ENCODE measurements at regions not wholly inside any gene's neighbourhood (a gene's known extent, or its start where the extent isn't known, plus 50 kb on each side); places are given as distances from the start of the nearest gene placed in this dataset.

- H3K27ac ChIP-seq (ENCODE audit: extremely low read depth, low read depth, low read length): no peak overlapping the region
- ATAC-seq (no peak), DNase-seq (ENCODE audit: extremely low read depth in 1 of 4, low spot score in 3 of 4) (no peak), FAIRE-seq (no peak)
- no peaks in the 10 kb centered on the region for H3K9me3 ChIP-seq (replicated peaks; ENCODE audit: control insufficient read depth, insufficient read depth, low read depth, low read length)
- H3K4me3 ChIP-seq: no peak overlapping the region
- in situ Hi-C loops (cut with MboI) (no loop called here), intact Hi-C loops (cut with micrococcal nuclease) (no loop called here)
- H3K9ac ChIP-seq (ENCODE audit: insufficient read depth in 1 of 2, low read depth in 2 of 2, low read length in 2 of 2): no peak overlapping the region
- no peaks in the 10 kb centered on the region for H3K36me3 ChIP-seq (ENCODE audit: control insufficient read depth, insufficient read depth, low read length)
- no peaks in the 10 kb centered on the region for H3K79me2 ChIP-seq (ENCODE audit: control insufficient read depth, insufficient read depth, low read length)
- H3K9me1 ChIP-seq (ENCODE audit: control insufficient read depth, insufficient read depth, low read length): no peaks in the 10 kb centered on the region
- BruUV-seq (replicated peaks): no TSS peak
- H3K4me1 ChIP-seq (replicated peaks in 1 of 2; ENCODE audit: control insufficient read depth in 2 of 2, insufficient read depth in 2 of 2, low read length in 2 of 2): no peaks in the 10 kb centered on the region
- no peak overlapping the region for H2AFZ ChIP-seq (ENCODE audit: low read depth, low read length)
- no peaks in the 10 kb centered on the region for H4K20me1 ChIP-seq (replicated peaks; ENCODE audit: control insufficient read depth, insufficient read depth, low read length)
- CTCF ChIA-PET (ENCODE audit: low intra/inter-chr PET ratio): no interaction called here
- TF ChIP-seq ZBTB17 (CRISPR knock-in tag; IDR thresholded peaks at IDR 0.05): no peak
- no peak for TF ChIP-seq XRCC4 (IDR thresholded peaks at IDR 0.05; ENCODE audit: extremely low read depth, insufficient read depth, insufficient read length)
- TF ChIP-seq CBX3 (IDR thresholded peaks at IDR 0.05; ENCODE audit: borderline replicate concordance in 1 of 2, low read length in 2 of 2): no peak
- no peak for TF ChIP-seq LEF1 (IDR thresholded peaks at IDR 0.05)
- no peak for TF ChIP-seq CREB5 (CRISPR knock-in tag; IDR thresholded peaks at IDR 0.05)
- no peak for TF ChIP-seq ETS1 (conservative IDR thresholded peaks at IDR 0.05; ENCODE audit: control insufficient read depth, low read depth, low read length)
- TF ChIP-seq ZNF282 (CRISPR knock-in tag; IDR thresholded peaks at IDR 0.05): no peak
- no peak for TF ChIP-seq NFE2L1 (tag; IDR thresholded peaks at IDR 0.05; ENCODE audit: borderline replicate concordance, low read depth)
- no peak for TF ChIP-seq CSDE1 (IDR thresholded peaks at IDR 0.05)
- no peak for TF ChIP-seq RREB1 (CRISPR knock-in tag; IDR thresholded peaks at IDR 0.05)
- no peak for TF ChIP-seq MCM7 (IDR thresholded peaks at IDR 0.05)
- TF ChIP-seq KAT2B (IDR thresholded peaks at IDR 0.05; ENCODE audit: low read depth, low read length): no peak
- no peak for TF ChIP-seq TCFL5 (CRISPR knock-in tag; conservative IDR thresholded peaks at IDR 0.05)
- TF ChIP-seq CAMTA2 (CRISPR knock-in tag; conservative IDR thresholded peaks at IDR 0.05): no peak
- no peak for TF ChIP-seq ZNF3 (CRISPR knock-in tag; IDR thresholded peaks at IDR 0.05)
- no peaks in the 10 kb centered on the region for H3K27me3 ChIP-seq (ENCODE audit: control insufficient read depth in 2 of 2, insufficient read depth in 2 of 2, low read length in 2 of 2)
- 0% methylated on average over 2 of the region's 2 CpGs for WGBS (ENCODE audit: insufficient coverage, low coverage, missing lambda C conversion rate)
- POLR2A ChIA-PET: no interaction called here
- H3K4me2 ChIP-seq (ENCODE audit: insufficient read depth, low read length): no peak overlapping the region
Measured at GRCh38 chr3:162034368-162034767, 537.8 kb downstream of the OTOL1 start.
